ENCODE measurements at regions not wholly inside any gene's neighbourhood (a gene's known extent, or its start where the extent isn't known, plus 50 kb on each side); places are given as distances from the start of the nearest gene placed in this dataset.

- Histone ChIP-seq H3K4me3 (replicated peaks in 1 of 3; ENCODE audit: insufficient read depth in 1 of 3, low read depth in 2 of 3, low read length in 3 of 3) (no peak overlapping the region), H4K20me1 (ENCODE audit: insufficient read depth, low read length) (no peaks in the 10 kb centered on the region), H3K4me1 (ENCODE audit: insufficient read depth, low read length) (no peaks in the 10 kb centered on the region), H3K9me3 (ENCODE audit: low read length) (no peaks in the 10 kb centered on the region; the same call in 1 of the 2 replicates), H3K27me3 (ENCODE audit: control insufficient read depth in 1 of 2, insufficient read depth in 2 of 2, low read length in 2 of 2) (no peaks in the 10 kb centered on the region), H3K27ac (ENCODE audit: extremely low read length, insufficient read depth, low read length) (no peak overlapping the region), H3K4me2 (ENCODE audit: low read depth, low read length) (no peak overlapping the region), H2AFZ (ENCODE audit: low read length) (no peak overlapping the region), H3K9ac (ENCODE audit: insufficient read depth, low read depth, low read length) (no peak overlapping the region), H3K79me2 (ENCODE audit: insufficient read depth, low read length) (no peaks in the 10 kb centered on the region), H3K36me3 (replicated peaks in 1 of 2; ENCODE audit: control insufficient read depth in 1 of 2, insufficient read depth in 2 of 2, low read length in 2 of 2) (no peaks in the 10 kb centered on the region)
- POLR2A ChIA-PET = no interaction called here
- DNase-seq (ENCODE audit: low spot score) (no peak), ATAC-seq (no peak), FAIRE-seq (no peak)
- WGBS (ENCODE audit: low lambda C conversion rate) = 0% methylated on average over 1 of the region's 1 CpG
- no TSS peak for BruUV-seq (replicated peaks)
- CTCF ChIA-PET (ENCODE audit: low intra/inter-chr PET ratio, low total read pairs) = no interaction called here
- TF ChIP-seq ZNF687 (CRISPR knock-in tag; IDR thresholded peaks at IDR 0.05) = no peak
- TF ChIP-seq, protein P1, sequence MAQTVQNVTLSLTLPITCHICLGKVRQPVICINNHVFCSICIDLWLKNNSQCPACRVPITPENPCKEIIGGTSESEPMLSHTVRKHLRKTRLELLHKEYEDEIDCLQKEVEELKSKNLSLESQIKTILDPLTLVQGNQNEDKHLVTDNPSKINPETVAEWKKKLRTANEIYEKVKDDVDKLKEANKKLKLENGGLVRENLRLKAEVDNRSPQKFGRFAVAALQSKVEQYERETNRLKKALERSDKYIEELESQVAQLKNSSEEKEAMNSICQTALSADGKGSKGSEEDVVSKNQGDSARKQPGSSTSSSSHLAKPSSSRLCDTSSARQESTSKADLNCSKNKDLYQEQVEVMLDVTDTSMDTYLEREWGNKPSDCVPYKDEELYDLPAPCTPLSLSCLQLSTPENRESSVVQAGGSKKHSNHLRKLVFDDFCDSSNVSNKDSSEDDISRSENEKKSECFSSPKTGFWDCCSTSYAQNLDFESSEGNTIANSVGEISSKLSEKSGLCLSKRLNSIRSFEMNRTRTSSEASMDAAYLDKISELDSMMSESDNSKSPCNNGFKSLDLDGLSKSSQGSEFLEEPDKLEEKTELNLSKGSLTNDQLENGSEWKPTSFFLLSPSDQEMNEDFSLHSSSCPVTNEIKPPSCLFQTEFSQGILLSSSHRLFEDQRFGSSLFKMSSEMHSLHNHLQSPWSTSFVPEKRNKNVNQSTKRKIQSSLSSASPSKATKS (CRISPR knock-in tag; IDR thresholded peaks at IDR 0.05) = no peak
- no peak for TF ChIP-seq MIER3 (CRISPR knock-in tag; IDR thresholded peaks at IDR 0.05; ENCODE audit: borderline replicate concordance)
- TF ChIP-seq, protein P2, sequence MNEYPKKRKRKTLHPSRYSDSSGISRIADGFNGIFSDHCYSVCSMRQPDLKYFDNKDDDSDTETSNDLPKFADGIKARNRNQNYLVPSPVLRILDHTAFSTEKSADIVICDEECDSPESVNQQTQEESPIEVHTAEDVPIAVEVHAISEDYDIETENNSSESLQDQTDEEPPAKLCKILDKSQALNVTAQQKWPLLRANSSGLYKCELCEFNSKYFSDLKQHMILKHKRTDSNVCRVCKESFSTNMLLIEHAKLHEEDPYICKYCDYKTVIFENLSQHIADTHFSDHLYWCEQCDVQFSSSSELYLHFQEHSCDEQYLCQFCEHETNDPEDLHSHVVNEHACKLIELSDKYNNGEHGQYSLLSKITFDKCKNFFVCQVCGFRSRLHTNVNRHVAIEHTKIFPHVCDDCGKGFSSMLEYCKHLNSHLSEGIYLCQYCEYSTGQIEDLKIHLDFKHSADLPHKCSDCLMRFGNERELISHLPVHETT (CRISPR knock-in tag; conservative IDR thresholded peaks at IDR 0.05) = no peak
- no peak for TF ChIP-seq ZBTB1 (CRISPR knock-in tag; IDR thresholded peaks at IDR 0.05; ENCODE audit: borderline replicate concordance)
- TF ChIP-seq FOXP1 (IDR thresholded peaks at IDR 0.05) = no peak
- no peak for TF ChIP-seq FOXP1 (CRISPR knock-in tag; IDR thresholded peaks at IDR 0.05)
- TF ChIP-seq HMGXB4 (CRISPR knock-in tag; IDR thresholded peaks at IDR 0.05; ENCODE audit: borderline replicate concordance in 1 of 2, low read depth in 1 of 2) = no peak
- in situ Hi-C loops (cut with HindIII; ENCODE audit: extremely low pct_ligation_motif_present, low pct_unique_long_range_greater_than_20kb) = no loop called here
- intact Hi-C loops (cut with micrococcal nuclease; ENCODE audit: unreplicated experiment) = no loop called here
Observed at GRCh38 chr3:5357089-5357488, 169.6 kb downstream of the EDEM1 start.
